ENCODE measurements at regions not wholly inside any gene's neighbourhood (a gene's known extent, or its start where the extent isn't known, plus 50 kb on each side); places are given as distances from the start of the nearest gene placed in this dataset.
"Not testable (repeated sequence)": the region's sequence is repeated elsewhere in the genome, so short reads cannot be mapped to it uniquely, and the experiment has no call there.

GRCh38 chr5:120330558-120330957 lies 133.5 kb upstream of the PRR16 start:
- no peak for DNase-seq (ENCODE audit: low read depth)

GRCh38 chr5:120344181-120344580 lies 119.9 kb upstream of the PRR16 start:
- DNase-seq (ENCODE audit: low read depth) = no peak

GRCh38 chr5:120345947-120346346 lies 118.2 kb upstream of the PRR16 start:
- no peak for DNase-seq (ENCODE audit: low read depth)

GRCh38 chr5:120351071-120351470 lies 113.0 kb upstream of the PRR16 start:
- DNase-seq (ENCODE audit: low read depth) = not testable (repeated sequence)

DNA sequence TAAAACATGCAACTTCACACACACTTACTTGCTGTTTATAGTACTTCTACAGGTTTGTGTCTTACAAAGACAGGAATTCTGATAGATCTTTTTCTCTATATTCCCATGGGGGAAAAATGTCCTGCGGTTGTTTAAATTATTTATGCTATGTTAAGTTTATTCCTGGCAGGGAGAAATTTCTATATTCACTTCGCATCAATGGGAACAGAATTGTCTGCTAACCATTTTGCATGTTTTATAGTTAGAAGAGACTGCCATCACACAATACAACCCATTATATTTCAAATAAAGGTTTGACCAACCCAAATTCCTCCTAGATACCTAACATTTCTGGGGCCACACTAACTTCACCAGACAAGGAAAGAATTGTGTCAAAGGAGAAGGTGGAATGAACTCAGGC lies 110.0 kb upstream of the PRR16 start:
- DNase-seq (ENCODE audit: low read depth) = no peak

DNA sequence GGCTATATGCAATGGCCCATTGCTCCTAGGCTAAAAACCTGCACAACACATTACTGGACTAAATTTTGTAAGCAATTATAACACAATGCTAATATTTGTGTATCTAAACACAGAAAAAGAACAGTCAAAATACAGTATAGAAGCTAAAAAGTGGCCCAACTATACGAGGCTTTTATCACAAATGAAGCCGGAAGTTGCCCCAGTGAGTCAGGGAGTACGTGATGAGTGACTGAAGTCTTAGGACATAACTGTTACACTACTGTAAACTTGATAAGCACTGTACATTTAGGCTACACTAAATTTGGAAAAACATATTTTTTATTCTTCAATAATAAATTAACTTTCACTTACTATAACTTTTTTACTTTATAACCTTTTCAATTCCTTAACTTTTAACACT lies 105.2 kb upstream of the PRR16 start:
- DNase-seq (ENCODE audit: low read depth) = no peak

DNA sequence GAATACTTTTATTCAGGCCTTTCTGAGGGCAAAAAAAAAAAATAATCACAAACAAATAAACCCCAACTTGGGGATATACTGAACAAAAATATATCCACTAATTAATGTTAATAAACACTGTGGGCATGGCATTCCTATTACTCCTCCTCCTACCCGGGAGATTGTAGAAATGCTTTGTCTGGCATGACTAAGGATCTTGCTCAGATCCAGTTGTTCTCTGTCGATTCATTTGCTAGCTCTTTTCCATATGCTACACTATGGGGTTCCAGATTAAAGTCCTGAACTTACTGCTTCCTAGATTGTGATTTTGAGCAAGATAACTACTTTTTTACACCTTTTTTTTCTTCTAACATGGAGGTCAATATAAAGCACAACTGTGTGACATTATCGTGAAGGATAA lies 102.2 kb upstream of the PRR16 start:
- no peak for DNase-seq (ENCODE audit: low read depth)

DNA sequence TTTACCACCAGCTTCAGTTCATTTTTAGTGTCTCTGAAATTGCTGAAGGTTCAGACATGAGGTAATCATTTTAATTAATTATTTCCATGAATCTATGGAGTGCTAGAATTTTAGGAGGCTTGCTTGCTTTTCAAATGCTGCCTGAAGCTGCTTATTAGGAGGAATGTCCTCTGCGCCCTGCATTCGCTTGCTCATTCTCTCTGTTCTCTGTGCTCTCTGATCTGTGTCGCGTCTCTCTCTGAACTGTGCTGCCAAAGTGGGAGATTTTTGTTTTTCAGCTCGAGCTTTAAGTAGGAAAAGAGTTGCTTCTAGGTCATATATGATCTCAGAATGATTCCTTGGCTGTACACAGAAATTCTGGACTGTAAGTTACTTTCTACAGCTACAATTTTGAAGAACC lies 101.7 kb upstream of the PRR16 start:
- no peak for DNase-seq (ENCODE audit: low read depth)

DNA sequence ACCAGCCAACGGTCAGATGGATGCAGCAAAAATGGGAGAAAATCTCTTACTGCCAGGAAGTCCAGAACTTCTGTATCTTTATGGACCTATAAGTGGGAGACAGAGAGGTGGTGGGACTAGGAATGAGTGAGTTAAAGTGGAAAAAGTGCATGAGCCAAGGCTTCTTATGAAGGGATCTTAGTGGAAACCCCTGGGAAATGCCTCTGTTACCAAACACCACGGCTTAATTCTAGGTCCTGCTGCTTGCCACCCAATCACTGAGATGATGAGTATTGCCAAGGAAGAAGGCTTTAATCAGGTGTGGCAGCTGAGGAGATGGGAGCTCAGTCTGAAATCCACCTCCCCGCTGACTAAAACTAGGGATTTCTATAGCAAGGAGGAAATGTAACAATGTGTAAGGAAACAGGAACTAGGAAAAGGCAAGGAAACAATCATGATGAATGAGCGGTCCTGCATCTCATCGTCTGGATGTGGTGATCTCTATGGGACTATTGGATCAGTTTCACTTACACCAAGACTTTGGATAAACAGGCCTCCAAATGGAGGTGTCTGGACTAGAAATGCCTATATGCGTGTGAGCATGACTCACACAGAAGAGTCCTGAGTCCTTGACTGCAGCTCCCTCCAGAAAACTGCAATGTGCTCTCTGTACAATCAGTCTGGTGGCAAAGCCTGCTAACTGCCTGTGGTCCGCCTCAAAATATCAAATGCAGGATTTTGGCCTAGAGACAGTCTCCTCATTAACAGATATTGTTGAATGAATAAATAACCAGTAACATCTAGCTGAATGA lies 98.2 kb upstream of the PRR16 start:
- no peak for DNase-seq (ENCODE audit: low read depth)

- no peak for DNase-seq (ENCODE audit: low read depth)
These were observed 96.0 kb upstream of the PRR16 start for GRCh38 chr5:120367896-120368634.

DNA sequence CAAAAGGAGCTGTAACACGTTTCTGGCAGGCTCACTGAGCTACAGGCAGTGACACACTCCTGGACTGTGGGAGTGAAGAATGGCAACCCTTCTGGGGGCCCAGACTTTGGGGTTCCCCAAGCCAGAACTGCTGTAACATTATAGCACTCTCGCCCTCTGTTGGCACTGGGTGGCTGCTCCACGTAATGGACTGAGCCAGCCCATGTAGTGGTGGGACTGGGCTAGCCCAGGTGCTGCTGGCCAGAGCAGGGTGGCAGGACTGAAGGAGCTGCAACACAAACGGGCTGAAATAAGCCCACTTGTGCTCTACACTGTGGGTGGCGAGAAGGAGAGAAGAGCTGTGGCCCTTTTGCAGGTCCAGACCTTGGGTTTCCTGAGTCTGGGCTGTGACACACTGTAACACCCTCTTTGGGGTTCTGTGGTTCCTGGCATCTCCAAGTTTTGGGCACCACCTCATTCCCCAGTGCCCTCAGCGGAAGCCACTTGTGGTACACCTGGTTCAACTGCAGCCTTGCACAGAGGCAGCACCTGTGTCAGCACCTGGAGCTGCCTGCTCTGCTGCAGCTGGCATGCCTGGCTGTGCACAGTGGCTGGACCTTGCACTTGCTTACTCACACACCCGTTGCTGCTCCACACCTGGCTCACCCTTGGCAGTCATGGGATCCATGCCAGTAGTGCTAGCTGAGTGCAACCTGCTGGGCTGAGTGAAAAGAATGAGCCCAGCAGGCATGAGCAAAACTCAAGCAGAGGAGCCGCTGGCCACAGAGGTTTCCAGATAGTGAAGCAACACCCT lies 95.0 kb upstream of the PRR16 start:
- no peak for DNase-seq (ENCODE audit: low read depth)

- DNase-seq (ENCODE audit: low read depth) = no peak
These were observed 91.2 kb upstream of the PRR16 start for GRCh38 chr5:120372899-120373298.

GRCh38 chr5:120375248-120375647 lies 88.9 kb upstream of the PRR16 start:
- no peak for DNase-seq (ENCODE audit: low read depth)

GRCh38 chr5:120380644-120381043 lies 83.5 kb upstream of the PRR16 start:
- DNase-seq (ENCODE audit: low read depth) = no peak

DNA sequence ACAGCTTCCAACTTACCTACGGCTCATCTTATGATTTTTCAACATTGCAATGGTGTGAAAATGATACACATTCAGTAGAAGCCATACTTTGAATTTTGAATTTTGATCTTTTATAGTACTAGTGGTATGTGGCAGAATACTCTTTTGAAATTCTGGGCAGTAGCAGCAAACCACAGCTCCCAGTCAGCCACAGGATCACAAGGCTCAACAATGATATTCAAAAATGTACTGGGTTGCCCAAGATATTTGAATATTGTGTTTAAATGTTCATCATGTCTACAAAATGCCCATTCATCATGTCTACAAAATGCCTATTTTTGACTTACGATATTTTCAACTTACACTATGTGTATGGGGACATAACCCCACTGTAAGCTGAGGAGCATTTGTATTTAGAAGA lies 81.3 kb upstream of the PRR16 start:
- DNase-seq (ENCODE audit: low read depth) = no peak

DNA sequence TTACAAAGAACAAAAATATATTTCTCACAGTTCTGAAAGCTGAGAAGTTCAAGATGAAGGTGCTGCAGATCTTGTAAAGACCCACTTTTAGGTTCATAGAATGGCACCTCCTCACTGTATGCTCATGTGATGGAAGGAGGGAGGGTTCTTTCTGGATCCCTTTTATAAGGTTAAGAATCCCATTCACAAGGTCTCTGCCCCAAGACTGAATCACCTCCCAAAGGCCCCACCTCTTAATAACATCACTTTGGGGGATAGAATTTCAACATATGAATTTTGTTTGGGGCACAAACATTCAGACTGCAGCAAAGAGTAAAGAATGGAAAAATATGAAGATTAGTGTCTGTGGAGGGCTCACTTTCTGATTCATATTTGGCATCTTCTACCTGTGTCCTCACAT lies 77.1 kb upstream of the PRR16 start:
- no peak for DNase-seq (ENCODE audit: low read depth)

GRCh38 chr5:120388016-120388781 lies 75.9 kb upstream of the PRR16 start:
- DNase-seq (ENCODE audit: low read depth) = no peak

GRCh38 chr5:120394259-120394658 lies 69.8 kb upstream of the PRR16 start:
- no peak for DNase-seq (ENCODE audit: low read depth)

DNA sequence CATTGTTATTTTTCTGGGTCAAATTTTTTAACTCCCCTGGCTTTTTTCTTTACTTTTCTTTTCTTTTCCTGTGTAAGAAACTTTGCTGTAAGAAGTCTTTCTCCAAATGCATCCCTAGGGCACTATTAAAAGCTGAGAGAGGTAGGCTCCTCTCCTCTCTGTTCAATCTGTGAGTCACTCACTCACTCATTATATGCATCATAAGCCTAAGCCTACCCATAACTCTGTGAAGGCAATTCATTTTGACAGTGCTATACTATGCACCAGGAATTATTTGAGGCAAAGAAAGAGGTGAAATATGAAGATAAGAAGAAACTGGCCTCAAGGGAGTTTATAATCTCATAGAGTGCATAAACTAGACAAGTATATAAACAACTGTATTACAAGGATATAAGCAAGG lies 67.9 kb upstream of the PRR16 start:
- DNase-seq (ENCODE audit: low read depth) = no peak

- no peak for DNase-seq (ENCODE audit: low read depth)
These were observed 63.7 kb upstream of the PRR16 start for GRCh38 chr5:120400356-120400755.

DNA sequence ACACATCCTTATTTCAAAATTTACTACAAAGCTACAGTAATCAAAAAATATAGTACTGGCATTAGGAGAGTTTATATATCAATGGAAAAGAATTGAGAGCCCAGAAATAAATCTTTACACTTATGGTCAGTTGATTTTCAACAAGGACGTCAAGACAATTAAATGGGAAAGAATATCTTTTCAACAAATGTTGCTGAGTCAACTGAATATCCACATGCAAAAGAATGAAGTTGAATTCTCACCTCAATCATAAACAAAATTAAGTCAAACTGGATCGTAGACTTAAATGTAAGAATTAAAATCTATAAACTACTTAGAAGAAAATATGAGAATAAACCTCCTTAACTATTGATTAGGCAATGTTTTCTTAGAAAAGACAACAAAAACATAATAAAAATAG lies 61.5 kb upstream of the PRR16 start:
- no peak for DNase-seq (ENCODE audit: low read depth)

Data from forelimb muscle (tissue), 1 donor.